GM23338 (cell line): ENCODE measurements at regions not wholly inside any gene's neighbourhood (a gene's known extent, or its start where the extent isn't known, plus 50 kb on each side); places are given as distances from the start of the nearest gene placed in this dataset. TPM values are rescaled to one million over a fixed set of nuclear protein-coding genes. Genes with fewer than 3 reads are reported as not detected.
"Not testable (repeated sequence)": the region's sequence is repeated elsewhere in the genome, so short reads cannot be mapped to it uniquely, and the experiment has no call there.

Experiments
- ATAC-seq: fragments of 200-7000 bp; cut with Tn5 transposase; 3 replicates; pipeline ENCODE4 v1.9.1; 2020
- DNase-seq: peaks from one replicate; pipeline ENCODE4 v3.0.0-alpha.2; 2015; ENCODE audit warnings: low spot score
- H2AFZ ChIP-seq: fragments of 200-600 bp; sonication (generic); 2 replicates; pipeline ENCODE4 v1.8.0; 2016; ENCODE audit warnings: antibody characterized with exemption, mild to moderate bottlenecking, moderate library complexity
- H3F3A ChIP-seq: fragments of 200-600 bp; sonication (generic); replicated peaks from 2 replicates; pipeline ENCODE4 v1.8.0; 2017; ENCODE audit warnings: antibody characterized with exemption, mixed run types, low read depth
- H3K27ac ChIP-seq: fragments of 200-600 bp; sonication (generic); 2 replicates; pipeline ENCODE4 v1.6.1; 2016; ENCODE audit warnings: low read depth
- H3K27me3 ChIP-seq: fragments of 200-600 bp; sonication (generic); 2 replicates; pipeline ENCODE4 v1.8.0; 2016; ENCODE audit warnings: mild to moderate bottlenecking, mixed run types, moderate library complexity; ENCODE audit not compliant: insufficient read depth
- H3K36me3 ChIP-seq: fragments of 200-600 bp; sonication (generic); 2 replicates; pipeline ENCODE4 v1.8.0; 2016; ENCODE audit warnings: mild to moderate bottlenecking; ENCODE audit not compliant: insufficient read depth
- H3K4me1 ChIP-seq: fragments of 200-600 bp; sonication (generic); 2 replicates; pipeline ENCODE4 v1.8.0; 2016; ENCODE audit warnings: mild to moderate bottlenecking, moderate library complexity; ENCODE audit not compliant: insufficient read depth
- H3K4me2 ChIP-seq: fragments of 200-600 bp; sonication (generic); 2 replicates; pipeline ENCODE4 v1.7.1; 2017; ENCODE audit warnings: mixed run types
- H3K4me3 ChIP-seq: fragments of 200-600 bp; sonication (generic); 2 replicates; pipeline ENCODE4 v1.6.1; 2016; ENCODE audit warnings: mixed run types
- H3K79me2 ChIP-seq: fragments of 200-600 bp; sonication (generic); replicated peaks from 2 replicates; pipeline ENCODE4 v1.8.0; 2017; ENCODE audit warnings: mild to moderate bottlenecking; ENCODE audit not compliant: insufficient read depth
- H3K9me2 ChIP-seq: fragments of 200-600 bp; sonication (generic); 2 replicates; pipeline ENCODE4 v1.8.0; 2017; ENCODE audit not compliant: insufficient read depth
- H4K20me1 ChIP-seq: fragments of 200-600 bp; sonication (generic); replicated peaks from 2 replicates; pipeline ENCODE4 v1.8.0; 2017; ENCODE audit warnings: mild to moderate bottlenecking; ENCODE audit not compliant: insufficient read depth
- H3K27ac Mint-ChIP-seq: 2 replicates; pipeline ENCODE4 v1.8.0; 2020; ENCODE audit warnings: inconsistent platforms, mild to moderate bottlenecking, moderate library complexity, mixed read lengths
- H3K27me3 Mint-ChIP-seq: 3 replicates; pipeline ENCODE4 v1.8.0; 2022; ENCODE audit warnings: low read depth, mild to moderate bottlenecking, moderate library complexity, mixed read lengths, inconsistent platforms; ENCODE audit not compliant: insufficient read depth, poor library complexity
- H3K36me3 Mint-ChIP-seq: 3 replicates; pipeline ENCODE4 v1.8.0; 2021; ENCODE audit warnings: low read depth, mild to moderate bottlenecking, inconsistent platforms, moderate library complexity, mixed read lengths
- H3K4me1 Mint-ChIP-seq: 3 replicates; pipeline ENCODE4 v1.8.0; 2020; ENCODE audit warnings: mild to moderate bottlenecking, inconsistent platforms, mixed read lengths
- H3K4me3 Mint-ChIP-seq: 3 replicates; pipeline ENCODE4 v1.8.0; 2021; ENCODE audit warnings: moderate library complexity, mild to moderate bottlenecking, inconsistent platforms, mixed read lengths
- H3K9me3 Mint-ChIP-seq: 3 replicates; pipeline ENCODE4 v1.8.0; 2020; ENCODE audit warnings: moderate library complexity, mild to moderate bottlenecking, inconsistent platforms, mixed read lengths
- small RNA-seq: library from RNA; depleted of rRNA; stranded (forward); fragments of <200 nt; gene quantifications from one replicate; pipeline ENCODE3, GENCODE V24; 2014; ENCODE audit warnings: low replicate concordance

GRCh38 chr1:88623101-88623500 is 61.0 kb upstream of the PKN2 start:
- H3K27me3 ChIP-seq, H3K9me2 ChIP-seq, H4K20me1 ChIP-seq, H3K36me3 ChIP-seq, H3K27ac Mint-ChIP-seq, H3K4me3 Mint-ChIP-seq, H3K4me2 ChIP-seq, H3K79me2 ChIP-seq, ATAC-seq, H3K4me1 ChIP-seq, H2AFZ ChIP-seq, DNase-seq, H3K4me1 Mint-ChIP-seq, H3K27ac ChIP-seq, H3F3A ChIP-seq, H3K27me3 Mint-ChIP-seq, H3K4me3 ChIP-seq: not testable (repeated sequence)
- Mint-ChIP-seq H3K36me3 (peaks cover 18% of the 10 kb centered on the region), H3K9me3 (peaks cover 28% of the 10 kb centered on the region)

Small RNA genes lying in the stretch of these regions (small RNA-seq; reads per million reads assigned to genes)
- gene AL049861.1 (not detected), gene RF02271 (not detected), gene RN7SL583P (not detected), gene RNA5SP52 (not detected)
